ENCODE measurements at regions not wholly inside any gene's neighbourhood (a gene's known extent, or its start where the extent isn't known, plus 50 kb on each side); places are given as distances from the start of the nearest gene placed in this dataset.

DNA sequence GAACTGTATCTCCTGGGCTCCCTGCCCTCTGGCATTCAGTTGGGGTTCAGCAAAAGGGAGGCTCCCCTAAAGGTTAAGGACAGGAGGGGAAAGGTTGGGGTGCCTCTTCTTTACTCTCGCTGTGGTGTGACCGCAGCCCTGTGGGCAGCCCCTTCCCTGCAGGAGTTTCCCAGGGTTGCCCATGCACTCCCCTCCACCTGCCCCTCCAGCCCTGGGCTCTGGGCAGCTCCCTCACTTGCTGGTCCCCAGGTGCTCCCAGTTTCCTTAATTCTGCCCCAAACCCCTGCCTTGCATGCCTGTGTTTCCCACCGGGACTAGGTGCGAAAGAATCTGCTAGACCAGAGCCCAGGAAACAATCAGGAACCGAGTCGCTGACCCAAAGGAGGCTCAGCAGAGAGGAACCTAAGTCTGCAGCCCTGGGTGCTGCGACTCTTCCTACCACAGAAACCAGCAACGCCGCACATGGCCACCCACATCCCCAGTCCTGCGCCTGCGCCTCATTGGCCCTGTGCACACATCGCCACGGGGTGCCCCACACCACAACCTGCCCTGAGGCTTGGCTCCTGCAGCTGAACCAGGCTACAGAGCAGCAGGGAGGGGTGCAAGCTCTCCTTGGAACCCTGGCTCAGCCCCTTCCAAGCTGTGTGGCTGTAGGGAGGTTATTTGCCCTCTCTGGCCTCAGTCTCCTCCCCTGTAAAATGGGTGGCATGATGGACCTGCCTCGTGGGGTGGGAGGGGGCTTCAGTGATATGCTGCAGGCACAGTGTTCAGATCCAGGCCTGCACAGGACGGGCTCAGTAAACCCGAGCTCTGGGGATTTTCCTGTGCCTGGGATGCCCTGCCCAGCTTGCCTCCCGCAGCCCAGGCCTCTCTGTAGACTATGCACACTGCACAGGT lies 487.6 kb downstream of the PREX1 start:
- Histone ChIP-seq H2AFZ (ENCODE audit: low read length) (no peak overlapping the region), H4K20me1 (ENCODE audit: insufficient read depth, low read length) (no peaks in the 10 kb centered on the region), H3K27me3 (ENCODE audit: insufficient read depth, low read length) (peaks cover 14% of the 10 kb centered on the region), H3K4me3 (ENCODE audit: insufficient read depth, low read length) (no peak overlapping the region), H3K36me3 (ENCODE audit: insufficient read depth, low read length) (no peaks in the 10 kb centered on the region), H3K27ac (ENCODE audit: low read depth, low read length) (no peak overlapping the region), H3K79me2 (ENCODE audit: insufficient read depth, low read length) (no peaks in the 10 kb centered on the region), H3K9me3 (ENCODE audit: low read depth, low read length) (no peaks in the 10 kb centered on the region), H3K4me2 (ENCODE audit: insufficient read depth, low read length) (no peak overlapping the region), H3K4me1 (ENCODE audit: insufficient read depth, low read length) (no peaks in the 10 kb centered on the region)
- DNase-seq (ENCODE audit: insufficient read length, low spot score, missing footprints), result no peak
- TF ChIP-seq CTCF (IDR thresholded peaks at IDR 0.05; ENCODE audit: extremely low read depth, low read depth, low read length), result no peak

DNA sequence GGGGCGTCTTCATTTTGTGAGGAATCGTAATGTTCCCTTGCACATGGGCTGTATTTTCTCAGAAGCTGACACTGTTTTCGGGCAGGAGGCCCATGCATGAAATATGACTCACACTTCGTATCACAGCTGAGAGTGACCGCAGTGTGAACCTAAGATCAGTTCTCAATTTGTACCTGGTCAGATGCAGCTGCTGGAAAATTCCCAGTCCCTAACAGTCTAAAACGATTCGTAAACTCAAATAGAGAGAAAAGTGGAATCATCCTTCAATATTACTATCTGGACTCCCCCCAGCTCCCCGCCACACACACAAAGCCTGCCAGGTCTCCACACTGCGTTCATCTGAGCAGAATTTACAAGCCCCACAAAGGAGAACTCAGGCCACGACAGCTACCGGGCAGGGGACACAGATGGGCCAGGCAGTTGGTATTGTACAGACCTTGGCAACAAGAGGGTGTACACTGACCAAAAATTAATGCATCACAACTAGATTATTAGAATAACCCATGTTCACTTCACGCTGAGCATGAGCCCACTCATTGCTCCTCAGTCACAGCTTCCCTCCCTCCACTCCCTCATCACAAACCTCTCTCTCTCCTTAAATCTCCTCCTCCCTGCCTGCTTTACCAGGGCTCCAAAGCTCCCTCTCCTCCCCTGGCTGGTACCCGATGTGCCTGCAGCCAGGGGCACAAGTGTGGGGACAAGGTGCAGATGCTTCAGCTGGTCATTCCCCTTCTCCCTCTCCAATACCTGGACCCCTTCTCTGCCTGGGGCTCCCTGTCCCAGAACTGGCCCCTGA lies 488.4 kb downstream of the PREX1 start:
- no peak overlapping the region for H3K4me2 ChIP-seq (ENCODE audit: insufficient read depth, low read length)
- H3K27me3 ChIP-seq (ENCODE audit: insufficient read depth, low read length), result peaks cover 14% of the 10 kb centered on the region
- H3K4me3 ChIP-seq (ENCODE audit: insufficient read depth, low read length), result no peak overlapping the region
- no peak for DNase-seq (ENCODE audit: insufficient read length, low spot score, missing footprints)
- H3K27ac ChIP-seq (ENCODE audit: low read depth, low read length), result no peak overlapping the region
- no peaks in the 10 kb centered on the region for H4K20me1 ChIP-seq (ENCODE audit: insufficient read depth, low read length)
- no peak overlapping the region for H2AFZ ChIP-seq (ENCODE audit: low read length)
- TF ChIP-seq CTCF (IDR thresholded peaks at IDR 0.05; ENCODE audit: extremely low read depth, low read depth, low read length), result no peak
- no peaks in the 10 kb centered on the region for H3K36me3 ChIP-seq (ENCODE audit: insufficient read depth, low read length)
- no peaks in the 10 kb centered on the region for H3K4me1 ChIP-seq (ENCODE audit: insufficient read depth, low read length)
- H3K79me2 ChIP-seq (ENCODE audit: insufficient read depth, low read length), result no peaks in the 10 kb centered on the region
- no peaks in the 10 kb centered on the region for H3K9me3 ChIP-seq (ENCODE audit: low read depth, low read length)

DNA sequence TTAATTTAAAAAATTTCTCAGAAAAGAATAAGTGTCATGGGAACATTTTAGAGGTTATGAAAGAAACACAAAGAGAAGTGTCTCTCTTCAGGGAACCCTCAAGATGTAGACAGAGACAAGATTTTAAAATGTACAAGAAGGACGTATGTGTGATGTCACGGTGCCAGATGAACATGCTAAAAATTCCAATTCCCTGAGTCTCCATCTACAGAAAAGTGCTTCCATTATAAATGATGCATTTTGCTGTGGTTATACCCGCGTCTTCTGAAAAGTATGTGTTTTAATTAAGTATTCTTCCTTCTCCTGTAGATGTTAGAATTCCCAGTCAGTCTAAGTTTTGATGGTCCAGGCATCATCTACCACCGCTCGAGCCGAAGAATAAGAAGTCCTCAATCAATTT lies 489.1 kb downstream of the PREX1 start:
- Histone ChIP-seq H3K4me2 (ENCODE audit: insufficient read depth, low read length) (no peak overlapping the region), H3K9me3 (ENCODE audit: low read depth, low read length) (no peaks in the 10 kb centered on the region), H3K4me1 (ENCODE audit: insufficient read depth, low read length) (no peaks in the 10 kb centered on the region), H4K20me1 (ENCODE audit: insufficient read depth, low read length) (no peaks in the 10 kb centered on the region), H3K27ac (ENCODE audit: low read depth, low read length) (no peak overlapping the region), H3K79me2 (ENCODE audit: insufficient read depth, low read length) (no peaks in the 10 kb centered on the region), H3K4me3 (ENCODE audit: insufficient read depth, low read length) (no peak overlapping the region), H3K27me3 (ENCODE audit: insufficient read depth, low read length) (peaks cover 12% of the 10 kb centered on the region), H3K36me3 (ENCODE audit: insufficient read depth, low read length) (no peaks in the 10 kb centered on the region), H2AFZ (ENCODE audit: low read length) (no peak overlapping the region)
- no peak for TF ChIP-seq CTCF (IDR thresholded peaks at IDR 0.05; ENCODE audit: extremely low read depth, low read depth, low read length)
- DNase-seq (ENCODE audit: insufficient read length, low spot score, missing footprints), result no peak

GRCh38 chr20:48336597-48336996 lies 491.2 kb downstream of the PREX1 start:
- H3K27ac ChIP-seq (ENCODE audit: low read depth, low read length), result no peak overlapping the region
- H3K4me2 ChIP-seq (ENCODE audit: insufficient read depth, low read length), result no peak overlapping the region
- no peak overlapping the region for H2AFZ ChIP-seq (ENCODE audit: low read length)
- TF ChIP-seq CTCF (IDR thresholded peaks at IDR 0.05; ENCODE audit: extremely low read depth, low read depth, low read length), result no peak
- DNase-seq (ENCODE audit: insufficient read length, low spot score, missing footprints), result no peak
- no peaks in the 10 kb centered on the region for H4K20me1 ChIP-seq (ENCODE audit: insufficient read depth, low read length)
- H3K79me2 ChIP-seq (ENCODE audit: insufficient read depth, low read length), result no peaks in the 10 kb centered on the region
- H3K36me3 ChIP-seq (ENCODE audit: insufficient read depth, low read length), result no peaks in the 10 kb centered on the region
- no peaks in the 10 kb centered on the region for H3K9me3 ChIP-seq (ENCODE audit: low read depth, low read length)
- no peak overlapping the region for H3K4me3 ChIP-seq (ENCODE audit: insufficient read depth, low read length)
- H3K27me3 ChIP-seq (ENCODE audit: insufficient read depth, low read length), result peaks cover 27% of the 10 kb centered on the region
- H3K4me1 ChIP-seq (ENCODE audit: insufficient read depth, low read length), result no peaks in the 10 kb centered on the region

Data from osteoblast (primary cell).